Right lobe of liver (tissue), 4 donors: ENCODE measurements at regions not wholly inside any gene's neighbourhood (a gene's known extent, or its start where the extent isn't known, plus 50 kb on each side); places are given as distances from the start of the nearest gene placed in this dataset.

Experiments
- CTCF ChIP-seq, 4 donors: fragments of 200-600 bp in 3 of 4; fragments of 450-650 bp in 1 of 4; IDR thresholded peaks; one replicate each; pipeline versions ENCODE4 v1.5.1 to v1.8.0; 2016 to 2022; ENCODE audit warnings: antibody characterized with exemption in 4 of 4, mild to moderate bottlenecking in 2 of 4
- POLR2A ChIP-seq: fragments of 450-650 bp; IDR thresholded peaks from one replicate; pipeline ENCODE4 v1.6.1; 2017; ENCODE audit warnings: antibody characterized with exemption, mild to moderate bottlenecking
- donor health status: DM: no; HTN: no; CAD: no.
- donor health status: DM: no; HTN: no; CAD: no.
- donor health status: DM: no; HTN: yes; CAD: no.

GRCh38 chr17:77273397-77274085, 132.8 kb downstream of the SEC14L1 start:
- TF ChIP-seq CTCF (IDR thresholded peaks at IDR 0.05) (no peak), POLR2A (no peak)
